IMR-90 (cell line): ENCODE measurements at regions not wholly inside any gene's neighbourhood (a gene's known extent, or its start where the extent isn't known, plus 50 kb on each side); places are given as distances from the start of the nearest gene placed in this dataset.
A peak's percentile ranks its signal among the peaks of the same experiment; 100 is the strongest.

Experiments used
- ATAC-seq: fragments of 200-7000 bp; cut with Tn5 transposase; 2 replicates; pipeline ENCODE4 v1.9.1; 2020; ENCODE audit warnings: low read depth, mild to moderate bottlenecking, moderate library complexity
- BruUV-seq: library from RNA; stranded (reverse); fragments of 400-500 nt; replicated peaks from 2 replicates; lab custom pipeline; 2021; lab: Mats Ljungman, UMichigan
- CTCF ChIA-PET: fragments of 300-600 bp; formaldehyde crosslinking; extraction: SDS; loops from one replicate; lab custom pipeline; 2021; ENCODE audit warnings: antibody characterized with exemption; lab: Yijun Ruan, JAX
- POLR2A ChIA-PET: fragments of 300-600 bp; sonication (Branson Sonifier 250); formaldehyde crosslinking; loops from one replicate; lab custom pipeline; 2022; ENCODE audit warnings: antibody characterized with exemption; ENCODE audit not compliant: unreplicated experiment; lab: Charles Lee
- DNase-seq: peaks from one replicate; pipeline ENCODE4 v3.0.0; 2013
- H2AFZ ChIP-seq: replicated peaks from 2 replicates; pipeline ENCODE3; 2013; ENCODE audit warnings: low read length, mild to moderate bottlenecking; ENCODE audit not compliant: poor library complexity
- H2AK5ac ChIP-seq: 2 replicates; pipeline ENCODE4 v1.6.1; 2013; ENCODE audit warnings: low read depth, low read length, inconsistent platforms
- H2AK9ac ChIP-seq: replicated peaks from 2 replicates; pipeline ENCODE3; 2013; ENCODE audit warnings: mild to moderate bottlenecking, low read depth, low read length, moderate library complexity; ENCODE audit not compliant: poor library complexity
- H2BK120ac ChIP-seq: 2 replicates; pipeline ENCODE4 v1.6.1; 2013; ENCODE audit warnings: low read depth, low read length, inconsistent platforms
- H2BK15ac ChIP-seq: 3 replicates; pipeline ENCODE4 v1.6.1; 2013; ENCODE audit warnings: low read depth, low read length, inconsistent platforms
- H2BK20ac ChIP-seq: 2 replicates; pipeline ENCODE4 v1.6.1; 2013; ENCODE audit warnings: low read depth, mild to moderate bottlenecking, inconsistent platforms, low read length, moderate library complexity
- H2BK5ac ChIP-seq: 2 replicates; pipeline ENCODE4 v1.6.1; 2013; ENCODE audit warnings: mild to moderate bottlenecking, low read depth, low read length, inconsistent platforms; ENCODE audit not compliant: poor library complexity, severe bottlenecking
- H3K14ac ChIP-seq: replicated peaks from 2 replicates; pipeline ENCODE4 v1.6.1; 2013; ENCODE audit warnings: low read depth, low read length, inconsistent platforms
- H3K18ac ChIP-seq: 2 replicates; pipeline ENCODE4 v1.6.1; 2013; ENCODE audit warnings: low read depth, low read length, control low read depth
- H3K23ac ChIP-seq: 2 replicates; pipeline ENCODE4 v1.6.1; 2013; ENCODE audit warnings: low read depth, low read length, inconsistent platforms
- H3K27ac ChIP-seq: 2 replicates; pipeline ENCODE4 v1.5.1; 2013; ENCODE audit warnings: mild to moderate bottlenecking, control low read depth, low read length; ENCODE audit not compliant: insufficient read depth
- H3K27me3 ChIP-seq: 2 replicates; pipeline ENCODE4 v1.6.1; 2013; ENCODE audit warnings: low read length; ENCODE audit not compliant: control insufficient read depth, insufficient read depth
- H3K36me3 ChIP-seq: 2 replicates; pipeline ENCODE4 v1.6.1; 2013; ENCODE audit warnings: low read length, mixed read lengths; ENCODE audit not compliant: control insufficient read depth, insufficient read depth
- H3K4ac ChIP-seq: 2 replicates; pipeline ENCODE4 v1.6.1; 2013; ENCODE audit warnings: low read depth, low read length, inconsistent platforms
- H3K4me1 ChIP-seq: 2 replicates; pipeline ENCODE4 v1.6.1; 2013; ENCODE audit warnings: low read length, mixed read lengths; ENCODE audit not compliant: control insufficient read depth, insufficient read depth
- H3K4me2 ChIP-seq: 2 replicates; pipeline ENCODE4 v1.6.1; 2013; ENCODE audit warnings: low read depth, mild to moderate bottlenecking, control low read depth, low read length, moderate library complexity
- H3K4me3 ChIP-seq: 2 replicates; pipeline ENCODE4 v1.5.1; 2013; ENCODE audit warnings: low read depth, mild to moderate bottlenecking, control low read depth, low read length, moderate library complexity; ENCODE audit not compliant: insufficient read depth
- H3K56ac ChIP-seq: 2 replicates; pipeline ENCODE4 v1.6.1; 2013; ENCODE audit warnings: low read length, inconsistent platforms; ENCODE audit not compliant: insufficient read depth; ENCODE audit errors: extremely low read depth
- H3K79me1 ChIP-seq, 2 experiments: 2 replicates each; pipeline ENCODE4 v1.6.1; 2013; ENCODE audit warnings: low read length in 2 of 2, inconsistent platforms in 1 of 2, low read depth in 1 of 2
- H3K9ac ChIP-seq: 2 replicates; pipeline ENCODE4 v1.6.1; 2013; ENCODE audit warnings: low read depth, low read length, control low read depth
- H3K9me1 ChIP-seq: 2 replicates; pipeline ENCODE4 v1.6.1; 2013; ENCODE audit warnings: low read length, inconsistent platforms; ENCODE audit not compliant: insufficient read depth
- H3K9me3 ChIP-seq: 2 replicates; pipeline ENCODE4 v1.6.1; 2013; ENCODE audit warnings: low read length; ENCODE audit not compliant: control insufficient read depth, insufficient read depth
- H4K20me1 ChIP-seq: 2 replicates; pipeline ENCODE4 v1.6.1; 2013; ENCODE audit warnings: low read length, inconsistent platforms; ENCODE audit not compliant: insufficient read depth
- H4K5ac ChIP-seq: 2 replicates; pipeline ENCODE4 v1.6.1; 2013; ENCODE audit warnings: mild to moderate bottlenecking, low read depth, low read length, control low read depth
- H4K8ac ChIP-seq, 2 experiments: 2 replicates each; pipeline ENCODE4 v1.6.1; 2013; ENCODE audit warnings: low read depth in 2 of 2, low read length in 2 of 2, control low read depth in 1 of 2, inconsistent platforms in 1 of 2
- H4K91ac ChIP-seq: 2 replicates; pipeline ENCODE4 v1.6.1; 2013; ENCODE audit warnings: low read depth, low read length, inconsistent platforms; ENCODE audit not compliant: insufficient read depth
- BHLHE40 ChIP-seq: fragments of 150-350 bp; IDR thresholded peaks from 2 replicates; pipeline ENCODE4 v1.6.1; 2016; ENCODE audit warnings: mild to moderate bottlenecking, low read depth, low read length
- CEBPB ChIP-seq: IDR thresholded peaks from 2 replicates; pipeline ENCODE4 v1.6.1; 2012; ENCODE audit warnings: low read depth, low read length, improper control_type of control experiment
- CHD1 ChIP-seq: IDR thresholded peaks from 2 replicates; pipeline ENCODE4 v1.6.1; 2012; ENCODE audit warnings: low read depth, low read length, improper control_type of control experiment
- FOS ChIP-seq: fragments of 150-350 bp; IDR thresholded peaks from 2 replicates; pipeline ENCODE4 v1.6.1; 2016; ENCODE audit warnings: low read depth, low read length
- MAFK ChIP-seq: IDR thresholded peaks from 2 replicates; pipeline ENCODE4 v1.6.1; 2012; ENCODE audit warnings: low read depth, low read length, improper control_type of control experiment
- MAZ ChIP-seq: IDR thresholded peaks from 2 replicates; pipeline ENCODE4 v1.6.1; 2012; ENCODE audit warnings: low read depth, mild to moderate bottlenecking, low read length, improper control_type of control experiment, moderate library complexity, borderline replicate concordance
- MXI1 ChIP-seq: IDR thresholded peaks from 2 replicates; pipeline ENCODE4 v1.6.1; 2012; ENCODE audit warnings: low read depth, mild to moderate bottlenecking, low read length, moderate library complexity, borderline replicate concordance
- NFE2L2 ChIP-seq: fragments of 150-350 bp; IDR thresholded peaks from 2 replicates; pipeline ENCODE4 v1.6.1; 2016; ENCODE audit warnings: low read depth, mild to moderate bottlenecking, low read length
- POLR2A ChIP-seq: IDR thresholded peaks from 2 replicates; pipeline ENCODE4 v1.6.1; 2012; ENCODE audit warnings: mild to moderate bottlenecking, low read depth, low read length
- RAD21 ChIP-seq: IDR thresholded peaks from 2 replicates; pipeline ENCODE4 v1.6.1; 2012; ENCODE audit warnings: low read length, improper control_type of control experiment
- RCOR1 ChIP-seq: IDR thresholded peaks from 2 replicates; pipeline ENCODE4 v1.6.1; 2012; ENCODE audit warnings: mild to moderate bottlenecking, low read length, improper control_type of control experiment; ENCODE audit not compliant: insufficient replicate concordance
- RFX5 ChIP-seq: IDR thresholded peaks from 2 replicates; pipeline ENCODE4 v1.8.0; 2012; ENCODE audit warnings: low read depth, mild to moderate bottlenecking, low read length, moderate library complexity
- SMC3 ChIP-seq: fragments of 150-350 bp; IDR thresholded peaks from 2 replicates; pipeline ENCODE4 v1.6.1; 2016; ENCODE audit warnings: low read depth, mild to moderate bottlenecking, antibody characterized with exemption, low read length, moderate library complexity
- USF2 ChIP-seq: fragments of 150-350 bp; IDR thresholded peaks from 2 replicates; pipeline ENCODE4 v1.6.1; 2017; ENCODE audit warnings: mild to moderate bottlenecking, antibody characterized with exemption, low read length, low read depth
- WGBS, 2 experiments: methylation state at CpG; one replicate each; pipeline versions ENCODE4 v1.1.5 to v1.1.7; 2013; ENCODE audit warnings: missing lambda C conversion rate in 2 of 2; ENCODE audit not compliant: insufficient read length in 1 of 2; ENCODE audit errors: extremely low coverage in 2 of 2; 5-methylcytosine and 5-hydroxymethylcytosine counted together
- dilution Hi-C: fragments of 300-500 bp; cut with HindIII; formaldehyde crosslinking; loops from one replicate; pipeline ENCODE4 v1.14.3; 2018; ENCODE audit warnings: low sequenced_read_pairs; ENCODE audit not compliant: unreplicated experiment
- in situ Hi-C: fragments of 300-500 bp; cut with MboI; formaldehyde crosslinking; loops from 3 replicates; pipeline ENCODE4 v1.14.3; 2019; ENCODE audit warnings: low sequenced_read_pairs, inconsistent platforms, mixed read lengths
- intact Hi-C: fragments of 100-400 bp; cut with micrococcal nuclease; formaldehyde crosslinking; loops from 2 replicates; pipeline ENCODE4 v1.10.0; 2022
- TF ChIP-seq, protein P1 (sequence below): conservative IDR thresholded peaks from 2 replicates; pipeline ENCODE4 v1.5.1; 2012; ENCODE audit warnings: mild to moderate bottlenecking, low read depth, low read length, improper control_type of control experiment
- TF ChIP-seq, protein P2 (sequence below): fragments of 150-350 bp; IDR thresholded peaks from 2 replicates; pipeline ENCODE4 v1.6.1; 2016; ENCODE audit warnings: low read depth, mild to moderate bottlenecking, low read length, moderate library complexity, borderline replicate concordance

GRCh38 chr6:87808005-87808757 lies 106.1 kb upstream of the AKIRIN2 start:
- TF ChIP-seq RCOR1 (no peak), FOS (no peak), RAD21 (no peak), POLR2A (no peak), NFE2L2 (no peak), SMC3 (no peak), BHLHE40 (no peak), RFX5 (no peak), CEBPB (no peak), USF2 (no peak), MXI1 (no peak), MAZ (no peak), MAFK (no peak), CHD1 (no peak)
- TF ChIP-seq, protein P1, sequence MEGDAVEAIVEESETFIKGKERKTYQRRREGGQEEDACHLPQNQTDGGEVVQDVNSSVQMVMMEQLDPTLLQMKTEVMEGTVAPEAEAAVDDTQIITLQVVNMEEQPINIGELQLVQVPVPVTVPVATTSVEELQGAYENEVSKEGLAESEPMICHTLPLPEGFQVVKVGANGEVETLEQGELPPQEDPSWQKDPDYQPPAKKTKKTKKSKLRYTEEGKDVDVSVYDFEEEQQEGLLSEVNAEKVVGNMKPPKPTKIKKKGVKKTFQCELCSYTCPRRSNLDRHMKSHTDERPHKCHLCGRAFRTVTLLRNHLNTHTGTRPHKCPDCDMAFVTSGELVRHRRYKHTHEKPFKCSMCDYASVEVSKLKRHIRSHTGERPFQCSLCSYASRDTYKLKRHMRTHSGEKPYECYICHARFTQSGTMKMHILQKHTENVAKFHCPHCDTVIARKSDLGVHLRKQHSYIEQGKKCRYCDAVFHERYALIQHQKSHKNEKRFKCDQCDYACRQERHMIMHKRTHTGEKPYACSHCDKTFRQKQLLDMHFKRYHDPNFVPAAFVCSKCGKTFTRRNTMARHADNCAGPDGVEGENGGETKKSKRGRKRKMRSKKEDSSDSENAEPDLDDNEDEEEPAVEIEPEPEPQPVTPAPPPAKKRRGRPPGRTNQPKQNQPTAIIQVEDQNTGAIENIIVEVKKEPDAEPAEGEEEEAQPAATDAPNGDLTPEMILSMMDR: no peak
- TF ChIP-seq, protein P2, sequence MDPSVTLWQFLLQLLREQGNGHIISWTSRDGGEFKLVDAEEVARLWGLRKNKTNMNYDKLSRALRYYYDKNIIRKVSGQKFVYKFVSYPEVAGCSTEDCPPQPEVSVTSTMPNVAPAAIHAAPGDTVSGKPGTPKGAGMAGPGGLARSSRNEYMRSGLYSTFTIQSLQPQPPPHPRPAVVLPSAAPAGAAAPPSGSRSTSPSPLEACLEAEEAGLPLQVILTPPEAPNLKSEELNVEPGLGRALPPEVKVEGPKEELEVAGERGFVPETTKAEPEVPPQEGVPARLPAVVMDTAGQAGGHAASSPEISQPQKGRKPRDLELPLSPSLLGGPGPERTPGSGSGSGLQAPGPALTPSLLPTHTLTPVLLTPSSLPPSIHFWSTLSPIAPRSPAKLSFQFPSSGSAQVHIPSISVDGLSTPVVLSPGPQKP: no peak
- H3K9me3 ChIP-seq: no peaks in the 10 kb centered on the region
- intact Hi-C loops (no loop called here), in situ Hi-C loops (no loop called here), dilution Hi-C loops (no loop called here)
- H2BK120ac ChIP-seq: no peak overlapping the region
- no peak overlapping the region for H2BK15ac ChIP-seq
- H2AFZ ChIP-seq: no peak overlapping the region
- H4K20me1 ChIP-seq: no peaks in the 10 kb centered on the region
- no TSS peak for BruUV-seq
- H3K4ac ChIP-seq: no peak overlapping the region
- H2AK9ac ChIP-seq: no peak overlapping the region
- no peaks in the 10 kb centered on the region for H3K9me1 ChIP-seq
- H3K4me3 ChIP-seq: no peak overlapping the region
- H3K9ac ChIP-seq: no peak overlapping the region
- no peak overlapping the region for H3K27ac ChIP-seq
- H3K79me1 ChIP-seq: no peaks in the 10 kb centered on the region
- peak; percentile 37 for DNase-seq
- H2BK20ac ChIP-seq: no peak overlapping the region
- no peak overlapping the region for H3K14ac ChIP-seq
- peak; percentile 54; the same call in 1 of the 2 replicates for ATAC-seq
- POLR2A ChIA-PET: no interaction called here
- no peak overlapping the region for H4K5ac ChIP-seq
- H4K91ac ChIP-seq: no peak overlapping the region
- no peak overlapping the region for H4K8ac ChIP-seq
- no peaks in the 10 kb centered on the region for H3K36me3 ChIP-seq
- no CpG with 5 or more reads among the region's 5 CpGs for WGBS, 2 experiments
- no peak overlapping the region for H3K23ac ChIP-seq
- CTCF ChIA-PET: no interaction called here
- H3K18ac ChIP-seq: no peak overlapping the region
- no peak overlapping the region for H3K56ac ChIP-seq
- H2AK5ac ChIP-seq: no peak overlapping the region
- H2BK5ac ChIP-seq: no peak overlapping the region
- H3K27me3 ChIP-seq: peaks cover 8% of the 10 kb centered on the region
- H3K4me1 ChIP-seq: no peaks in the 10 kb centered on the region
- no peak overlapping the region for H3K4me2 ChIP-seq
